Sigmoid colon (tissue), 4 donors: ENCODE measurements at regions not wholly inside any gene's neighbourhood (a gene's known extent, or its start where the extent isn't known, plus 50 kb on each side); places are given as distances from the start of the nearest gene placed in this dataset.

Source experiments
- CTCF ChIP-seq, 4 experiments: fragments of 450-650 bp in 3 of 4; fragments of 200-600 bp in 1 of 4; IDR thresholded peaks; one replicate each; pipeline ENCODE4 v1.5.1; 2016 to 2019; ENCODE audit warnings: antibody characterized with exemption in 4 of 4, mild to moderate bottlenecking in 3 of 4, moderate library complexity in 2 of 4
- EP300 ChIP-seq, 4 donors: sonication (generic); formaldehyde crosslinking; IDR thresholded peaks; one replicate each; pipeline ENCODE4 v1.6.1; 2017; ENCODE audit warnings: antibody characterized with exemption in 4 of 4
- POLR2A ChIP-seq, 2 donors: fragments of 450-650 bp; IDR thresholded peaks; one replicate each; pipeline ENCODE4 v1.6.1; 2016; ENCODE audit warnings: antibody characterized with exemption in 2 of 2, mild to moderate bottlenecking in 2 of 2, moderate library complexity in 2 of 2

- no peak for TF ChIP-seq EP300 (IDR thresholded peaks at IDR 0.05)
- TF ChIP-seq CTCF (IDR thresholded peaks at IDR 0.05): no peak
- TF ChIP-seq POLR2A (IDR thresholded peaks at IDR 0.05): no peak
These were observed 1648.0 kb downstream of the PCDH9 start for GRCh38 chr13:65582160-65582559.
